BJ (cell line): ENCODE measurements at regions not wholly inside any gene's neighbourhood (a gene's known extent, or its start where the extent isn't known, plus 50 kb on each side); places are given as distances from the start of the nearest gene placed in this dataset.

ENCODE experiments used
- CTCF ChIA-PET: fragments of 350-600 bp; formaldehyde crosslinking; extraction: SDS; loops from one replicate; lab custom pipeline; 2021; ENCODE audit warnings: antibody characterized with exemption, inconsistent platforms; lab: Yijun Ruan, JAX
- POLR2A ChIA-PET: fragments of 300-600 bp; sonication (Branson Sonifier 250); formaldehyde crosslinking; extraction: SDS; loops from one replicate; lab custom pipeline; 2021; ENCODE audit warnings: antibody characterized with exemption; lab: Charles Lee
- DNase-seq: peaks from one replicate; pipeline ENCODE4 v3.0.0-alpha.2; 2011; ENCODE audit warnings: low read depth
- H3K27me3 ChIP-seq: 2 replicates; pipeline ENCODE4 v1.6.0; 2011; ENCODE audit warnings: low read length; ENCODE audit not compliant: control insufficient read depth, insufficient read depth
- H3K36me3 ChIP-seq: 2 replicates; pipeline ENCODE4 v1.5.1; 2011; ENCODE audit warnings: low read length; ENCODE audit not compliant: control insufficient read depth, insufficient read depth
- H3K4me3 ChIP-seq: 2 replicates; pipeline ENCODE4 v1.5.1; 2011; ENCODE audit warnings: low read depth, mild to moderate bottlenecking, control low read depth, low read length
- CTCF ChIP-seq: IDR thresholded peaks from 2 replicates; pipeline ENCODE4 v1.5.1; 2011; ENCODE audit warnings: low read depth, mild to moderate bottlenecking, control low read depth, inconsistent platforms, low read length, moderate library complexity; ENCODE audit not compliant: insufficient read depth

- H3K27me3 ChIP-seq: no peaks in the 10 kb centered on the region
- peaks cover 34% of the 10 kb centered on the region for H3K36me3 ChIP-seq
- ChIA-PET POLR2A (no interaction called here), CTCF (interaction anchor here (0.7 to 1.3 kb wide), 3 partner anchors 15 to 204 kb away, joined by 3 to 4 read pairs (median 4); no protein-coding TSS in a partner anchor)
- H3K4me3 ChIP-seq: no peak overlapping the region
- no peak for TF ChIP-seq CTCF
- DNase-seq: no peak
Observed at GRCh38 chr12:124492879-124493808, 74.3 kb downstream of the NCOR2 start.

- Histone ChIP-seq H3K36me3 (peaks cover 35% of the 10 kb centered on the region), H3K4me3 (no peak overlapping the region), H3K27me3 (no peaks in the 10 kb centered on the region)
- no peak for TF ChIP-seq CTCF
- ChIA-PET POLR2A (no interaction called here), CTCF (interaction anchor here (1.3 kb wide), 1 partner anchor 71 kb away, joined by 4 read pairs; no protein-coding TSS in a partner anchor)
- no peak for DNase-seq
Observed at GRCh38 chr12:124491856-124492420, 75.5 kb downstream of the NCOR2 start.

GRCh38 chr12:124491310-124491709 is 76.1 kb downstream of the NCOR2 start:
- DNase-seq: no peak
- ChIA-PET POLR2A (no interaction called here), CTCF (interaction anchor here (1.6 kb wide), 1 partner anchor 22 kb away, joined by 3 read pairs; no protein-coding TSS in a partner anchor)
- TF ChIP-seq CTCF: no peak
- Histone ChIP-seq H3K27me3 (no peaks in the 10 kb centered on the region), H3K36me3 (peaks cover 35% of the 10 kb centered on the region), H3K4me3 (no peak overlapping the region)

- POLR2A ChIA-PET: no interaction called here
Observed at GRCh38 chr12:124490584-124491305, 76.7 kb downstream of the NCOR2 start.

More at GRCh38 chr12:124490584-124491305, 76.7 kb downstream of the NCOR2 start:
- Histone ChIP-seq H3K27me3 (no peaks in the 10 kb centered on the region), H3K36me3 (peaks cover 37% of the 10 kb centered on the region), H3K4me3 (no peak overlapping the region)
- TF ChIP-seq CTCF: no peak
- CTCF ChIA-PET: interaction anchor here (1.6 kb wide), 1 partner anchor 21 kb away, joined by 3 read pairs; no protein-coding TSS in a partner anchor
- DNase-seq: no peak
